Esophagus muscularis mucosa (tissue), 4 donors: ENCODE measurements at regions not wholly inside any gene's neighbourhood (a gene's known extent, or its start where the extent isn't known, plus 50 kb on each side); places are given as distances from the start of the nearest gene placed in this dataset.
"Not testable (repeated sequence)": the region's sequence is repeated elsewhere in the genome, so short reads cannot be mapped to it uniquely, and the experiment has no call there.

Experiments
- CTCF ChIP-seq, 3 experiments: fragments of 200-600 bp in 2 of 3; fragments of 450-650 bp in 1 of 3; sonication (generic) in 2 of 3; IDR thresholded peaks; one replicate each; pipeline ENCODE4 v1.5.1; 2017 to 2019; ENCODE audit warnings: antibody characterized with exemption in 3 of 3, mild to moderate bottlenecking in 2 of 3, moderate library complexity in 1 of 3
- EP300 ChIP-seq: sonication (generic); formaldehyde crosslinking; IDR thresholded peaks from one replicate; pipeline ENCODE4 v1.6.1; 2017; ENCODE audit warnings: antibody characterized with exemption
- POLR2A ChIP-seq: fragments of 450-650 bp; IDR thresholded peaks from one replicate; pipeline ENCODE4 v1.6.1; 2017; ENCODE audit warnings: antibody characterized with exemption, moderate library complexity, mild to moderate bottlenecking, low read depth
- POLR2AphosphoS5 ChIP-seq, 2 donors: sonication (generic); formaldehyde crosslinking; IDR thresholded peaks; one replicate each; pipeline ENCODE4 v1.6.1; 2017; ENCODE audit warnings: antibody characterized with exemption in 2 of 2

DNA sequence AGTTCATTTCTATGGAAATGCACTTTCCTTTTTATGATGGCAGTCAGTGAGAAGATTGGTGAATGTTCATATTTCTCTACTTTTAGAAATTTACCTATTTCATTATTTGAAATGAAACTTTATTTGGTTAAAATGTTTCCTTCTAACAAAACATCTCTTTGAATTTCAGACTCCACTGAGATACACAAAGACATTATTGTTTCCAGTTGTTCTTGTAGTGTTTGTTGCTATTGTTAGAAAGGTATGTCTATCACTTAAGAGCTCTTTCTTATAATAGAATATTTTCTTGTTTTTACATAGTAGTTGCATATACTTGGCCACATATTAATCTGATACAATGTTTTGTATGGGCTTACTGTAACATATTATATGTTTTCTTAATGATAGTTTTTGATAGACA is 76.8 kb downstream of the KBTBD2 start:
- not testable (repeated sequence) for TF ChIP-seq CTCF (IDR thresholded peaks at IDR 0.05); POLR2A; EP300; POLR2AphosphoS5 (IDR thresholded peaks at IDR 0.05)
